CD4-positive, alpha-beta T cell treated with Interferon gamma for 1 hour (primary cell): ENCODE measurements at regions not wholly inside any gene's neighbourhood (a gene's known extent, or its start where the extent isn't known, plus 50 kb on each side); places are given as distances from the start of the nearest gene placed in this dataset.
"Not testable (repeated sequence)": the region's sequence is repeated elsewhere in the genome, so short reads cannot be mapped to it uniquely, and the experiment has no call there.

Experiments used
- DNase-seq: peaks from one replicate; pipeline ENCODE4 v3.0.0-alpha.2; 2020

- no peak for DNase-seq
Observed at GRCh38 chr2:41329040-41329439, 718.8 kb upstream of the PKDCC start.

GRCh38 chr2:41334159-41334558 lies 713.7 kb upstream of the PKDCC start:
- DNase-seq, result no peak

GRCh38 chr2:41335573-41335972 lies 712.2 kb upstream of the PKDCC start:
- not testable (repeated sequence) for DNase-seq

- DNase-seq, result no peak
Observed at GRCh38 chr2:41337956-41338355, 709.9 kb upstream of the PKDCC start.

GRCh38 chr2:41344529-41344928 lies 703.3 kb upstream of the PKDCC start:
- DNase-seq, result no peak

- DNase-seq, result no peak
Observed at GRCh38 chr2:41353060-41353459, 694.8 kb upstream of the PKDCC start.

- no peak for DNase-seq
Observed at GRCh38 chr2:41355794-41356193, 692.0 kb upstream of the PKDCC start.

- no peak for DNase-seq
Observed at GRCh38 chr2:41364842-41365241, 683.0 kb upstream of the PKDCC start.

GRCh38 chr2:41375901-41376300 lies 671.9 kb upstream of the PKDCC start:
- DNase-seq, result no peak

GRCh38 chr2:41377837-41378236 lies 670.0 kb upstream of the PKDCC start:
- no peak for DNase-seq

GRCh38 chr2:41378420-41378819 lies 669.4 kb upstream of the PKDCC start:
- no peak for DNase-seq

- DNase-seq, result no peak
Observed at GRCh38 chr2:41379496-41380221, 668.2 kb upstream of the PKDCC start.

GRCh38 chr2:41381701-41382100 lies 666.1 kb upstream of the PKDCC start:
- no peak for DNase-seq

- DNase-seq, result no peak
Observed at GRCh38 chr2:41387519-41387918, 660.3 kb upstream of the PKDCC start.

GRCh38 chr2:41393621-41394020 lies 654.2 kb upstream of the PKDCC start:
- no peak for DNase-seq

- DNase-seq, result no peak
Observed at GRCh38 chr2:41394541-41394940, 653.3 kb upstream of the PKDCC start.

GRCh38 chr2:41395692-41396091 lies 652.1 kb upstream of the PKDCC start:
- DNase-seq, result no peak

- DNase-seq, result no peak
Observed at GRCh38 chr2:41399437-41400087, 648.3 kb upstream of the PKDCC start.

- no peak for DNase-seq
Observed at GRCh38 chr2:41400088-41400665, 647.6 kb upstream of the PKDCC start.

- DNase-seq, result no peak
Observed at GRCh38 chr2:41405441-41405840, 642.4 kb upstream of the PKDCC start.

- no peak for DNase-seq
Observed at GRCh38 chr2:41409328-41409727, 638.5 kb upstream of the PKDCC start.

GRCh38 chr2:41410011-41410410 lies 637.8 kb upstream of the PKDCC start:
- DNase-seq, result no peak

GRCh38 chr2:41413813-41414485 lies 633.9 kb upstream of the PKDCC start:
- no peak for DNase-seq
